ENCODE measurements at regions not wholly inside any gene's neighbourhood (a gene's known extent, or its start where the extent isn't known, plus 50 kb on each side); places are given as distances from the start of the nearest gene placed in this dataset.
A peak's percentile ranks its signal among the peaks of the same experiment; 100 is the strongest.

DNA sequence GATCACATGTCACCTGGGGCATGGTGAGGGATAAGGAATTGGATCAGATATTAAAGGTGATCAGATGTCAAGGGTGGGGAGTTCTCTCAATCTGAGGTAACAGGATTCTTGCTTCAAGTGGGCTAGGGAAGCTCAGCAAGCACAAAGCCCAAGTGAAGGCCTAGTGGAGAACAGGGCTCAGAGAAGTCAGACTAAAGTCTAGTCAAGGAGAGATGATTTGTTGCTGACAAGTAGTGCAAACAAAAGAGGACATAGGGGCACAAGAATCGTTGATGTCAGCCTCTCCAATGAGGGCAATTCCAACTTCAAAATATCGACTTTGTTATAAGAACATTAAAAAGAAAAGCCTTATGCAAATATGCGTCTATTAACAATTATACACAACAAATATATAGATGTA lies 852.8 kb upstream of the CELF2 start:
- no peak overlapping the region for H3K4me3 ChIP-seq (ENCODE audit: low read length)
- H3K56ac ChIP-seq (ENCODE audit: low read length): no peak overlapping the region
- no peaks in the 10 kb centered on the region for H3K4me1 ChIP-seq (ENCODE audit: control insufficient read depth, low read depth, low read length)
- no peak overlapping the region for H2BK15ac ChIP-seq (replicated peaks; ENCODE audit: low read depth)
- H2AK5ac ChIP-seq (ENCODE audit: low read length): no peak overlapping the region
- no peak overlapping the region for H2BK120ac ChIP-seq (ENCODE audit: low read depth, low read length)
- no peak overlapping the region for H4K8ac ChIP-seq (ENCODE audit: low read depth, low read length)
- H3K23ac ChIP-seq (ENCODE audit: low read length): no peak overlapping the region
- WGBS (ENCODE audit: extremely low coverage, insufficient coverage, low lambda C conversion rate): no CpG with 5 or more reads among the region's 3 CpGs
- H3K27ac ChIP-seq (ENCODE audit: low read depth, low read length): no peak overlapping the region
- no peak for DNase-seq
- H3K4ac ChIP-seq (ENCODE audit: low read depth, low read length): no peak overlapping the region
- H3K27me3 ChIP-seq (ENCODE audit: insufficient read depth, low read length, poor library complexity): no peaks in the 10 kb centered on the region
- no peak overlapping the region for H3K18ac ChIP-seq (ENCODE audit: low read length)
- H3K79me2 ChIP-seq (ENCODE audit: control insufficient read depth, insufficient read depth, low read length): no peaks in the 10 kb centered on the region
- no peak overlapping the region for H3K4me2 ChIP-seq (ENCODE audit: low read length)
- H3K9ac ChIP-seq (ENCODE audit: low read length): no peak overlapping the region
- H2BK5ac ChIP-seq (ENCODE audit: low read length): no peak overlapping the region
- no peaks in the 10 kb centered on the region for H3K79me1 ChIP-seq (ENCODE audit: low read length)
- no peaks in the 10 kb centered on the region for H3K36me3 ChIP-seq (ENCODE audit: control insufficient read depth, insufficient read depth, low read length)
- no peak overlapping the region for H4K5ac ChIP-seq (ENCODE audit: low read length)

DNA sequence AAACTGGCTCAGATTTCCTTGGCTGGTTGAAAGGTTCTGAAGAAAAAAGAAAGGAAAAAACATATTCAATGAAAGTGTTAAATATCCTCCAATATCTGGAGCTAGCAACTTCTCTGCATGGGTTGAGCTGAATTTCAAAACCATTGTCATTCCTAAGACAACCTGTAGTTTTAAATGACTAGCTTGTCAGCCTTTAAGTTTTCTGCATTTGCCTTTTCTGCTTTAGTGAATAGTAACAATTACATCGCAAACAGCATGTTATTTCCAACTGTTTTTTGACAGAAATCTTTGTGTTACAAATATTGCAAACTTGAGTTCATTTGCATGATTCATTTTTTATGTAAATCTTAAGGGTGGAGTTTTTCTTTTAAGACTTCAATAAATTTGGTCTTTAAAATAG lies 852.3 kb upstream of the CELF2 start:
- no peak overlapping the region for H3K23ac ChIP-seq (ENCODE audit: low read length)
- H3K4me1 ChIP-seq (ENCODE audit: control insufficient read depth, low read depth, low read length): no peaks in the 10 kb centered on the region
- no peaks in the 10 kb centered on the region for H3K27me3 ChIP-seq (ENCODE audit: insufficient read depth, low read length, poor library complexity)
- no peak overlapping the region for H3K4me2 ChIP-seq (ENCODE audit: low read length)
- no peak overlapping the region for H4K5ac ChIP-seq (ENCODE audit: low read length)
- H3K9ac ChIP-seq (ENCODE audit: low read length): no peak overlapping the region
- no peak overlapping the region for H2BK5ac ChIP-seq (ENCODE audit: low read length)
- no peaks in the 10 kb centered on the region for H3K79me2 ChIP-seq (ENCODE audit: control insufficient read depth, insufficient read depth, low read length)
- no peak overlapping the region for H3K27ac ChIP-seq (ENCODE audit: low read depth, low read length)
- WGBS (ENCODE audit: extremely low coverage, insufficient coverage, low lambda C conversion rate): no CpG with 5 or more reads among the region's 1 CpG
- no peak overlapping the region for H2BK120ac ChIP-seq (ENCODE audit: low read depth, low read length)
- no peak overlapping the region for H2BK15ac ChIP-seq (replicated peaks; ENCODE audit: low read depth)
- peak; percentile 0 for DNase-seq
- no peak overlapping the region for H2AK5ac ChIP-seq (ENCODE audit: low read length)
- no peaks in the 10 kb centered on the region for H3K79me1 ChIP-seq (ENCODE audit: low read length)
- no peak overlapping the region for H4K8ac ChIP-seq (ENCODE audit: low read depth, low read length)
- H3K36me3 ChIP-seq (ENCODE audit: control insufficient read depth, insufficient read depth, low read length): no peaks in the 10 kb centered on the region
- no peak overlapping the region for H3K4me3 ChIP-seq (ENCODE audit: low read length)
- H3K4ac ChIP-seq (ENCODE audit: low read depth, low read length): no peak overlapping the region
- no peak overlapping the region for H3K56ac ChIP-seq (ENCODE audit: low read length)
- H3K18ac ChIP-seq (ENCODE audit: low read length): no peak overlapping the region

DNA sequence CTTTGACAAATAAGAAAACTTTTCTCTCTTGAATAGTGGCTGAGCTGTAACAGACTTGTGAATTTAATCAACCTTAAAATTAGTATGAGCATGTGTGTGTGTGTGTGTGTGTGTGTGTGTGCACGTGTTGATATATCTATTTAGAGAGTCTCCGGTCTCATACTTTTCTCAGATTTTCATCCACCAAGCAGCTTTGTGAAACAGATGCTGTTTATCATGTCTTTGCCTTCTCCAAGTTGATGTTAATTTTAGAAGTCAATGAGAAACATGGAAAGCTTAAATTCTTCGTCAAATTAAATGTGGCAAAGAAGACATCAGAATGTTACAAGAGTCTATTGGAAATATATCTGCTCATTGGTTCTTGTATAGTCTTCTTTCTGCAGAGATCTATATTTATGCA lies 839.2 kb upstream of the CELF2 start:
- Histone ChIP-seq H2AK5ac (ENCODE audit: low read length) (no peak overlapping the region), H3K4me2 (ENCODE audit: low read length) (no peak overlapping the region), H3K27me3 (ENCODE audit: insufficient read depth, low read length, poor library complexity) (no peaks in the 10 kb centered on the region), H2BK120ac (ENCODE audit: low read depth, low read length) (no peak overlapping the region), H3K79me1 (ENCODE audit: low read length) (no peaks in the 10 kb centered on the region), H3K4me1 (ENCODE audit: control insufficient read depth, low read depth, low read length) (no peaks in the 10 kb centered on the region), H3K56ac (ENCODE audit: low read length) (no peak overlapping the region), H3K4ac (ENCODE audit: low read depth, low read length) (no peak overlapping the region), H3K23ac (ENCODE audit: low read length) (no peak overlapping the region), H2BK5ac (ENCODE audit: low read length) (no peak overlapping the region), H3K4me3 (ENCODE audit: low read length) (no peak overlapping the region), H4K5ac (ENCODE audit: low read length) (no peak overlapping the region), H2BK15ac (replicated peaks; ENCODE audit: low read depth) (no peak overlapping the region), H3K27ac (ENCODE audit: low read depth, low read length) (no peak overlapping the region), H3K36me3 (ENCODE audit: control insufficient read depth, insufficient read depth, low read length) (no peaks in the 10 kb centered on the region), H3K79me2 (ENCODE audit: control insufficient read depth, insufficient read depth, low read length) (no peaks in the 10 kb centered on the region), H4K8ac (ENCODE audit: low read depth, low read length) (no peak overlapping the region), H3K9ac (ENCODE audit: low read length) (no peak overlapping the region), H3K18ac (ENCODE audit: low read length) (no peak overlapping the region)
- DNase-seq: no peak
- WGBS (ENCODE audit: extremely low coverage, insufficient coverage, low lambda C conversion rate): no CpG with 5 or more reads among the region's 3 CpGs

DNA sequence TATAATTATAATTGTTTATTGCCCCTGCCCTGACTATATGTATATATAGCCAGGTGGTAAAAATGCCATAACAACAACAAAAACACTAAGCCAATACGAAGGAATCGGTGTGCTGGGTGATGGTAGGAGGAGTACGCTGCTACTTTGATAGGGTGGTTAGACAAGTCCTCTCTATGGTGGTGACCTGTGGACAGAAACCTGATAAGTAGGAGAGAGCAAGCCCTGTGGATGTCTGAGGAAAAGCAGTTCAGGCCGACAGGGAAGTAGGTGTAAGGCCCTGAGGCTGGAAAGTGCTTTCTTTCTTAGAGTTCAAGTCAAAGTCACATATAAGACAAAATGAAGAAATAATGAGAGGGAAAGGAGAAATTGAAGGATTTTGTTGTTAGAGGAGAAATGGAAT lies 823.8 kb upstream of the CELF2 start:
- Histone ChIP-seq H4K5ac (ENCODE audit: low read length) (no peak overlapping the region), H4K8ac (ENCODE audit: low read depth, low read length) (no peak overlapping the region), H3K18ac (ENCODE audit: low read length) (no peak overlapping the region), H2BK120ac (ENCODE audit: low read depth, low read length) (no peak overlapping the region), H3K4me2 (ENCODE audit: low read length) (no peak overlapping the region), H3K9ac (ENCODE audit: low read length) (no peak overlapping the region), H3K4me1 (ENCODE audit: control insufficient read depth, low read depth, low read length) (no peaks in the 10 kb centered on the region), H3K79me2 (ENCODE audit: control insufficient read depth, insufficient read depth, low read length) (no peaks in the 10 kb centered on the region), H3K4ac (ENCODE audit: low read depth, low read length) (no peak overlapping the region), H2BK15ac (replicated peaks; ENCODE audit: low read depth) (no peak overlapping the region), H3K36me3 (ENCODE audit: control insufficient read depth, insufficient read depth, low read length) (no peaks in the 10 kb centered on the region), H2BK5ac (ENCODE audit: low read length) (no peak overlapping the region), H3K27ac (ENCODE audit: low read depth, low read length) (no peak overlapping the region), H3K4me3 (ENCODE audit: low read length) (no peak overlapping the region), H3K56ac (ENCODE audit: low read length) (no peak overlapping the region), H2AK5ac (ENCODE audit: low read length) (no peak overlapping the region), H3K23ac (ENCODE audit: low read length) (no peak overlapping the region), H3K27me3 (ENCODE audit: insufficient read depth, low read length, poor library complexity) (no peaks in the 10 kb centered on the region), H3K79me1 (ENCODE audit: low read length) (no peaks in the 10 kb centered on the region)
- peak; percentile 48 for DNase-seq
- WGBS (ENCODE audit: extremely low coverage, insufficient coverage, low lambda C conversion rate): no CpG with 5 or more reads among the region's 4 CpGs

DNA sequence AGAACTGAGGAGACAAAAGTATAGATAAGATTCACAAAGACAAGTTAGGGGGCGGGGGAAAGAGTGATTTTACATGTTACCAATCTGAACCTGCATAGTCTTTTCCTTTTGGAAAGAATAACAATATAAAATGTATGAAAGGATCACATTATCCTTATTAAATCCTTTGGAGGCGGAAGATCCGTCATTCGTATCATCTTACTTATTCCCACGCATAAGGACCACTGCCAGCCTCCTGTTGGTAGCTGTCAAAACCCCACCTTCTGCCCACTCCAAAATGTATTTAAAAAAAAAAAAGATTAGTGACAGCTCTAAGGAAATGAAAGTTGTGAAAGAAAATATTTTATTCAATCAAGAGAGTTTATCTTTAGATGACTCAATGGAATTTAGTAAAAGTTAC lies 821.0 kb upstream of the CELF2 start:
- no peaks in the 10 kb centered on the region for H3K36me3 ChIP-seq (ENCODE audit: control insufficient read depth, insufficient read depth, low read length)

DNA sequence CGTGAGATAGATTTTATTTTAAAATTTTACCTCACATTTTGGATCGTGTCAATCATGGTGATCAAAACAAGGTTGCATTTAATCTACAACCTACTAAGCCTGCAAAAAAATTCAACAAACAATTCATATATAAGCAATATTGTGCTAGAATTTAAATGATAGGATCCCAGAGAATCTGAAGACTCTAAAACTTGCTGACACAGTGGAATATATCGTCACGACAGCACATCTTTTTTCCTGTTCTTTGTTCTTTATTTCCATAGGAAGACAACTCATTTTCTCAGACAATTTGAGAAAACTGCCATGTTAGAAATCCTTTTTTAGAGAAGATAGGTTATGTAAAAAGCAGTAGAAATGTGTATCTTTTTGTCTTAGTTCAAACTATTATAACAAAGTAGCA lies 820.2 kb upstream of the CELF2 start:
- Histone ChIP-seq H2BK15ac (replicated peaks; ENCODE audit: low read depth) (no peak overlapping the region), H3K4me1 (ENCODE audit: control insufficient read depth, low read depth, low read length) (no peaks in the 10 kb centered on the region), H3K4me3 (ENCODE audit: low read length) (no peak overlapping the region), H3K23ac (ENCODE audit: low read length) (no peak overlapping the region), H3K4me2 (ENCODE audit: low read length) (no peak overlapping the region), H3K79me1 (ENCODE audit: low read length) (no peaks in the 10 kb centered on the region), H3K18ac (ENCODE audit: low read length) (no peak overlapping the region), H2AK5ac (ENCODE audit: low read length) (no peak overlapping the region), H4K8ac (ENCODE audit: low read depth, low read length) (no peak overlapping the region), H3K56ac (ENCODE audit: low read length) (no peak overlapping the region), H3K4ac (ENCODE audit: low read depth, low read length) (no peak overlapping the region), H3K36me3 (ENCODE audit: control insufficient read depth, insufficient read depth, low read length) (no peaks in the 10 kb centered on the region), H2BK120ac (ENCODE audit: low read depth, low read length) (no peak overlapping the region), H4K5ac (ENCODE audit: low read length) (no peak overlapping the region), H3K27ac (ENCODE audit: low read depth, low read length) (no peak overlapping the region), H2BK5ac (ENCODE audit: low read length) (no peak overlapping the region), H3K9ac (ENCODE audit: low read length) (no peak overlapping the region), H3K79me2 (ENCODE audit: control insufficient read depth, insufficient read depth, low read length) (no peaks in the 10 kb centered on the region), H3K27me3 (ENCODE audit: insufficient read depth, low read length, poor library complexity) (no peaks in the 10 kb centered on the region)
- WGBS (ENCODE audit: extremely low coverage, insufficient coverage, low lambda C conversion rate): no CpG with 5 or more reads among the region's 4 CpGs
- no peak for DNase-seq

More for the DNA sequence above, 821.0 kb upstream of the CELF2 start:
- no peak overlapping the region for H2BK15ac ChIP-seq (replicated peaks; ENCODE audit: low read depth)
- H3K56ac ChIP-seq (ENCODE audit: low read length): no peak overlapping the region
- no peak overlapping the region for H2BK120ac ChIP-seq (ENCODE audit: low read depth, low read length)
- DNase-seq: no peak
- H3K4me1 ChIP-seq (ENCODE audit: control insufficient read depth, low read depth, low read length): no peaks in the 10 kb centered on the region
- no peak overlapping the region for H2AK5ac ChIP-seq (ENCODE audit: low read length)
- no peak overlapping the region for H4K5ac ChIP-seq (ENCODE audit: low read length)
- WGBS (ENCODE audit: extremely low coverage, insufficient coverage, low lambda C conversion rate): no CpG with 5 or more reads among the region's 5 CpGs
- no peak overlapping the region for H3K23ac ChIP-seq (ENCODE audit: low read length)
- no peak overlapping the region for H3K4ac ChIP-seq (ENCODE audit: low read depth, low read length)
- H3K9ac ChIP-seq (ENCODE audit: low read length): no peak overlapping the region
- no peak overlapping the region for H3K27ac ChIP-seq (ENCODE audit: low read depth, low read length)
- no peak overlapping the region for H2BK5ac ChIP-seq (ENCODE audit: low read length)
- H3K27me3 ChIP-seq (ENCODE audit: insufficient read depth, low read length, poor library complexity): no peaks in the 10 kb centered on the region
- H4K8ac ChIP-seq (ENCODE audit: low read depth, low read length): no peak overlapping the region
- no peak overlapping the region for H3K4me2 ChIP-seq (ENCODE audit: low read length)
- H3K18ac ChIP-seq (ENCODE audit: low read length): no peak overlapping the region
- no peaks in the 10 kb centered on the region for H3K79me2 ChIP-seq (ENCODE audit: control insufficient read depth, insufficient read depth, low read length)
- H3K4me3 ChIP-seq (ENCODE audit: low read length): no peak overlapping the region
- no peaks in the 10 kb centered on the region for H3K79me1 ChIP-seq (ENCODE audit: low read length)

Data from mesendoderm (in vitro differentiated cells).